ENCODE measurements at regions not wholly inside any gene's neighbourhood (a gene's known extent, or its start where the extent isn't known, plus 50 kb on each side); places are given as distances from the start of the nearest gene placed in this dataset.

DNA sequence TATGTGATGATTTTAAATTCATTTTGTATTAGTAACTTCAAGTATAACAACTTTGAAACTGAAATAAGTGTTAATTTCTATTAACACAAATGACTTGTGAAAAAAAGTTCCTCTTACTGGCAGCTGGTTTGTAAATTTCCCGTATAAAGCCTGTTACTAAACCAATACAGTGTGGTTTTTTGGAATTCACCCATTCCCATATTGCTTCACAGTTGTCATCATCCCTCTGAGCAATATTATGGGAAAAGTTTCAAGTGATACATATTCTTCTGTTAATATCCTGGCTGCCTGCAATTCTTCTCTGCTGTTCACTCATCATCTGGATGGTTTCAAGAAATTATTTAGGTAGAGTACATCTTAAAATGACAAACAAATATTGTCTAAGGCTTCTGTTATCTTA, 1185.1 kb upstream of the C9orf72 start:
- no peaks in the 10 kb centered on the region for H3K27me3 ChIP-seq (ENCODE audit: control insufficient read depth, insufficient read depth, low read length)
- no peaks in the 10 kb centered on the region for H3K79me1 ChIP-seq (ENCODE audit: low read depth in 1 of 2, low read length in 2 of 2)
- H2AK5ac ChIP-seq (ENCODE audit: low read depth, low read length), result no peak overlapping the region
- H3K4me3 ChIP-seq (ENCODE audit: insufficient read depth, low read depth, low read length), result no peak overlapping the region
- H3K4me2 ChIP-seq (ENCODE audit: low read depth, low read length), result no peak overlapping the region
- H4K20me1 ChIP-seq (ENCODE audit: insufficient read depth, low read length), result no peaks in the 10 kb centered on the region
- H4K91ac ChIP-seq (ENCODE audit: insufficient read depth, low read depth, low read length), result no peak overlapping the region
- TF ChIP-seq, protein P1, sequence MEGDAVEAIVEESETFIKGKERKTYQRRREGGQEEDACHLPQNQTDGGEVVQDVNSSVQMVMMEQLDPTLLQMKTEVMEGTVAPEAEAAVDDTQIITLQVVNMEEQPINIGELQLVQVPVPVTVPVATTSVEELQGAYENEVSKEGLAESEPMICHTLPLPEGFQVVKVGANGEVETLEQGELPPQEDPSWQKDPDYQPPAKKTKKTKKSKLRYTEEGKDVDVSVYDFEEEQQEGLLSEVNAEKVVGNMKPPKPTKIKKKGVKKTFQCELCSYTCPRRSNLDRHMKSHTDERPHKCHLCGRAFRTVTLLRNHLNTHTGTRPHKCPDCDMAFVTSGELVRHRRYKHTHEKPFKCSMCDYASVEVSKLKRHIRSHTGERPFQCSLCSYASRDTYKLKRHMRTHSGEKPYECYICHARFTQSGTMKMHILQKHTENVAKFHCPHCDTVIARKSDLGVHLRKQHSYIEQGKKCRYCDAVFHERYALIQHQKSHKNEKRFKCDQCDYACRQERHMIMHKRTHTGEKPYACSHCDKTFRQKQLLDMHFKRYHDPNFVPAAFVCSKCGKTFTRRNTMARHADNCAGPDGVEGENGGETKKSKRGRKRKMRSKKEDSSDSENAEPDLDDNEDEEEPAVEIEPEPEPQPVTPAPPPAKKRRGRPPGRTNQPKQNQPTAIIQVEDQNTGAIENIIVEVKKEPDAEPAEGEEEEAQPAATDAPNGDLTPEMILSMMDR (conservative IDR thresholded peaks at IDR 0.05; ENCODE audit: low read depth, low read length), result no peak
- no peak for TF ChIP-seq MAFK (IDR thresholded peaks at IDR 0.05; ENCODE audit: low read depth, low read length)
- no peak for TF ChIP-seq NFE2L2 (IDR thresholded peaks at IDR 0.05; ENCODE audit: low read depth, low read length)
- TF ChIP-seq, protein P2, sequence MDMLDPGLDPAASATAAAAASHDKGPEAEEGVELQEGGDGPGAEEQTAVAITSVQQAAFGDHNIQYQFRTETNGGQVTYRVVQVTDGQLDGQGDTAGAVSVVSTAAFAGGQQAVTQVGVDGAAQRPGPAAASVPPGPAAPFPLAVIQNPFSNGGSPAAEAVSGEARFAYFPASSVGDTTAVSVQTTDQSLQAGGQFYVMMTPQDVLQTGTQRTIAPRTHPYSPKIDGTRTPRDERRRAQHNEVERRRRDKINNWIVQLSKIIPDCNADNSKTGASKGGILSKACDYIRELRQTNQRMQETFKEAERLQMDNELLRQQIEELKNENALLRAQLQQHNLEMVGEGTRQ (IDR thresholded peaks at IDR 0.05; ENCODE audit: low read depth, low read length), result no peak
- TF ChIP-seq SMC3 (IDR thresholded peaks at IDR 0.05; ENCODE audit: low read depth, low read length), result no peak
- TF ChIP-seq RFX5 (IDR thresholded peaks at IDR 0.05; ENCODE audit: low read depth, low read length), result no peak
- no peak for TF ChIP-seq FOS (IDR thresholded peaks at IDR 0.05; ENCODE audit: low read depth, low read length)
- no peak for TF ChIP-seq POLR2A (IDR thresholded peaks at IDR 0.05; ENCODE audit: low read depth, low read length)
- TF ChIP-seq BHLHE40 (IDR thresholded peaks at IDR 0.05; ENCODE audit: low read depth, low read length), result no peak
- TF ChIP-seq MXI1 (IDR thresholded peaks at IDR 0.05; ENCODE audit: borderline replicate concordance, low read depth, low read length), result no peak
- in situ Hi-C loops (cut with MboI; ENCODE audit: low sequenced_read_pairs), result no loop called here
- H3K56ac ChIP-seq (ENCODE audit: extremely low read depth, insufficient read depth, low read length), result no peak overlapping the region
- WGBS, 2 experiments (ENCODE audit: extremely low coverage in 2 of 2, insufficient read length in 1 of 2), result no CpG with 5 or more reads among the region's 1 CpG
- H3K9ac ChIP-seq (ENCODE audit: low read depth, low read length), result no peak overlapping the region
- no peak overlapping the region for H4K5ac ChIP-seq (ENCODE audit: low read depth, low read length)
- no peak overlapping the region for H2AFZ ChIP-seq (replicated peaks; ENCODE audit: low read length, poor library complexity)
- no peak overlapping the region for H2BK120ac ChIP-seq (ENCODE audit: low read depth, low read length)
- no peaks in the 10 kb centered on the region for H3K9me1 ChIP-seq (ENCODE audit: insufficient read depth, low read length)
- H3K4ac ChIP-seq (ENCODE audit: low read depth, low read length), result no peak overlapping the region
- no peak overlapping the region for H2AK9ac ChIP-seq (replicated peaks; ENCODE audit: low read depth, low read length, poor library complexity)
- intact Hi-C loops (cut with micrococcal nuclease), result loop anchor here (10.0 kb wide), 1 partner anchor 1546 kb away; no protein-coding TSS in a partner anchor
- no peaks in the 10 kb centered on the region for H3K4me1 ChIP-seq (ENCODE audit: control insufficient read depth, insufficient read depth, low read length)
- BruUV-seq (replicated peaks), result no TSS peak
- H3K18ac ChIP-seq (ENCODE audit: low read depth, low read length), result no peak overlapping the region
- CTCF ChIA-PET, result interaction anchor here (0.6 kb wide), 1 partner anchor 10 kb away, joined by 3 read pairs; no protein-coding TSS in a partner anchor
- H3K23ac ChIP-seq (ENCODE audit: low read depth, low read length), result no peak overlapping the region
- H3K14ac ChIP-seq (replicated peaks; ENCODE audit: low read depth, low read length), result no peak overlapping the region
- no peak overlapping the region for H2BK5ac ChIP-seq (ENCODE audit: low read depth, low read length, poor library complexity, severe bottlenecking)
- POLR2A ChIA-PET (ENCODE audit: unreplicated experiment), result no interaction called here
- no peak overlapping the region for H2BK20ac ChIP-seq (ENCODE audit: low read depth, low read length)
- ATAC-seq (ENCODE audit: low read depth), result no peak
- no peak for DNase-seq
- no peak overlapping the region for H2BK15ac ChIP-seq (ENCODE audit: low read depth, low read length)
- dilution Hi-C loops (cut with HindIII; ENCODE audit: low sequenced_read_pairs, unreplicated experiment), result no loop called here
- H3K36me3 ChIP-seq (ENCODE audit: control insufficient read depth, insufficient read depth, low read length), result no peaks in the 10 kb centered on the region
- H4K8ac ChIP-seq (ENCODE audit: low read depth in 2 of 2, low read length in 2 of 2), result no peak overlapping the region
- H3K27ac ChIP-seq (ENCODE audit: insufficient read depth, low read length), result no peak overlapping the region
- no peaks in the 10 kb centered on the region; the same call in 1 of the 2 replicates for H3K9me3 ChIP-seq (ENCODE audit: control insufficient read depth, insufficient read depth, low read length)
